ENCODE measurements at regions not wholly inside any gene's neighbourhood (a gene's known extent, or its start where the extent isn't known, plus 50 kb on each side); places are given as distances from the start of the nearest gene placed in this dataset.

DNA sequence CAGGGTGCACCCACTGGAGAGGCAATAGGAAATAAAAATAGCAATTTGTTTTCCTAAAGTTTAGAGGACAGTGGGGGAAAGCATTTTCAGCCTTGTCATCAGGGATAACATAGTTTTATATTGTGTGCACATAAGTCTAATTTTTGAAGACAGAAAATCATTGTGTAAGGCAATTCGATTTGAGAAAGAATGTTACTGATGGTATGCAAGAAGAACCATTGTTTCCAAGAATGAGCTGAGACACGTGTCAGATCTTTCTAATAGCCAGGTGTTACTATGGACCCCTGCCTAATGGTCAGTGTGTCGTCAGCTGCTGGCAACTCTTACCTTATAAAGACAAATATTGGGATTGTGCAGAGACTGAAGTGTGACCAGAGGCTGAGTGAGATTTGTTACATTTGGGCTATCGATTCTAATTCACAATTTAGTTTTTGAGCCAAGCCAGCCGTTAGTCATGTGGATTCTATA is 67.1 kb upstream of the PPP2R2B start:
- intact Hi-C loops (cut with micrococcal nuclease): loop anchor here (5.0 kb wide), 1 partner anchor 403 kb away; no protein-coding TSS in a partner anchor
- no peaks in the 10 kb centered on the region for H3K79me2 ChIP-seq (ENCODE audit: insufficient read depth, low read length)
- no peak overlapping the region for H3K4me3 ChIP-seq (replicated peaks in 1 of 2; ENCODE audit: low read depth in 1 of 2, low read length in 2 of 2)
- ChIA-PET POLR2A (no interaction called here), RAD21 (ENCODE audit: low non-redundant PET in 1 of 2, low total read pairs in 2 of 2, uncharacterized antibody in 2 of 2, unreplicated experiment in 2 of 2) (no interaction called here), CTCF (no interaction called here)
- no peak overlapping the region for H3K27ac ChIP-seq (ENCODE audit: low read depth, low read length)
- H3K4me1 ChIP-seq (ENCODE audit: control insufficient read depth in 1 of 2, insufficient read depth in 2 of 2, low read length in 2 of 2): no peaks in the 10 kb centered on the region
- H3K36me3 ChIP-seq (ENCODE audit: control insufficient read depth in 1 of 2, insufficient read depth in 2 of 2, low read length in 2 of 2): no peaks in the 10 kb centered on the region
- ATAC-seq: no peak
- H3K9me2 ChIP-seq (ENCODE audit: insufficient read depth): no peaks in the 10 kb centered on the region
- no peaks in the 10 kb centered on the region for H3K27me3 ChIP-seq (ENCODE audit: insufficient read depth, low read length)
- no peak overlapping the region for H3K4me2 ChIP-seq (ENCODE audit: low read length)
- BruUV-seq (replicated peaks): no TSS peak
- H2AFZ ChIP-seq (ENCODE audit: low read depth, low read length, poor library complexity, severe bottlenecking): no peak overlapping the region
- H3K9ac ChIP-seq (ENCODE audit: low read length): no peak overlapping the region
- H4K20me1 ChIP-seq (ENCODE audit: insufficient read depth): no peaks in the 10 kb centered on the region
- TF ChIP-seq ZNF274 (IDR thresholded peaks at IDR 0.05; ENCODE audit: low read depth, low read length): no peak
- no peak for TF ChIP-seq RAD21 (IDR thresholded peaks at IDR 0.05; ENCODE audit: low read depth)
- TF ChIP-seq FOSL1 (IDR thresholded peaks at IDR 0.05; ENCODE audit: low read depth): no peak
- TF ChIP-seq EGR1 (IDR thresholded peaks at IDR 0.05; ENCODE audit: low read depth): no peak
- no peak for TF ChIP-seq POLR2AphosphoS5 (IDR thresholded peaks at IDR 0.05; ENCODE audit: low read depth, low read length)
- TF ChIP-seq EZH2phosphoT487 (IDR thresholded peaks at IDR 0.05; ENCODE audit: borderline replicate concordance): no peak
- TF ChIP-seq, protein P1, sequence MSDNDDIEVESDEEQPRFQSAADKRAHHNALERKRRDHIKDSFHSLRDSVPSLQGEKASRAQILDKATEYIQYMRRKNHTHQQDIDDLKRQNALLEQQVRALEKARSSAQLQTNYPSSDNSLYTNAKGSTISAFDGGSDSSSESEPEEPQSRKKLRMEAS (IDR thresholded peaks at IDR 0.05): no peak
- no peak for TF ChIP-seq SIN3A (IDR thresholded peaks at IDR 0.05; ENCODE audit: low read depth)
- TF ChIP-seq SP1 (IDR thresholded peaks at IDR 0.05; ENCODE audit: low read depth): no peak
- no peak for TF ChIP-seq ZBTB33 (IDR thresholded peaks at IDR 0.05; ENCODE audit: extremely low read depth, insufficient replicate concordance, low read length)
- no peak for TF ChIP-seq ZFX (IDR thresholded peaks at IDR 0.05)
- TF ChIP-seq ELF1 (IDR thresholded peaks at IDR 0.05; ENCODE audit: borderline replicate concordance, low read depth): no peak
- no peak for TF ChIP-seq TCF7L2 (IDR thresholded peaks at IDR 0.05; ENCODE audit: borderline replicate concordance, extremely low read depth, insufficient read depth, insufficient read length)
- TF ChIP-seq JUND (IDR thresholded peaks at IDR 0.05): no peak
- no peak for DNase-seq (ENCODE audit: low read depth, low spot score)
- H3K9me3 ChIP-seq (ENCODE audit: control insufficient read depth in 1 of 2, insufficient read depth in 1 of 2, low read depth in 1 of 2, low read length in 2 of 2): no peaks in the 10 kb centered on the region
